Naive thymus-derived CD4-positive, alpha-beta T cell (primary cell): ENCODE measurements at regions not wholly inside any gene's neighbourhood (a gene's known extent, or its start where the extent isn't known, plus 50 kb on each side); places are given as distances from the start of the nearest gene placed in this dataset.

Experiments
- ATAC-seq: fragments of 150-1000 bp; cut with Tn5 transposase; 2 replicates; pipeline ENCODE4 v1.10.0; 2021; ENCODE audit warnings: mild to moderate bottlenecking, moderate library complexity
- CTCF ChIA-PET: fragments of 350-600 bp; sonication (Branson Sonifier 250); formaldehyde crosslinking; loops from one replicate; lab custom pipeline; 2021; ENCODE audit warnings: antibody characterized with exemption; lab: Charles Lee
- POLR2A ChIA-PET: fragments of 350-600 bp; sonication (Branson Sonifier 250); formaldehyde crosslinking; loops from one replicate; lab custom pipeline; 2021; ENCODE audit warnings: antibody characterized with exemption, inconsistent platforms; lab: Charles Lee
- DNase-seq, 9 donors: peaks; one replicate each; pipeline versions ENCODE4 v3.0.0 to v3.0.0-alpha.2; 2020 to 2022; ENCODE audit warnings: mixed read lengths in 1 of 9
- H3K27ac ChIP-seq: one replicate; pipeline ENCODE4 v1.7.0; 2013; ENCODE audit warnings: mild to moderate bottlenecking, low read depth, low read length, moderate library complexity
- H3K27me3 ChIP-seq, 2 donors: one replicate each; pipeline ENCODE4 v1.7.0; 2013; ENCODE audit warnings: low read length in 2 of 2, mild to moderate bottlenecking in 2 of 2, moderate library complexity in 2 of 2; ENCODE audit not compliant: control insufficient read depth in 2 of 2, insufficient read depth in 2 of 2
- H3K36me3 ChIP-seq, 3 experiments: 1 replicate in 2 of 3; 2 replicates in 1 of 3; pipeline ENCODE4 v1.7.0; 2013; ENCODE audit warnings: low read length in 3 of 3, mild to moderate bottlenecking in 3 of 3, moderate library complexity in 1 of 3; ENCODE audit not compliant: insufficient read depth in 3 of 3, control insufficient read depth in 2 of 3
- H3K4me1 ChIP-seq, 2 donors: one replicate each; pipeline ENCODE4 v1.7.0; 2013; ENCODE audit warnings: low read length in 2 of 2, mild to moderate bottlenecking in 2 of 2, moderate library complexity in 1 of 2; ENCODE audit not compliant: control insufficient read depth in 2 of 2, insufficient read depth in 2 of 2
- H3K4me3 ChIP-seq: 2 replicates; pipeline ENCODE4 v1.7.0; 2013; ENCODE audit warnings: mild to moderate bottlenecking, low read length
- H3K9me3 ChIP-seq, 3 experiments: 1 replicate in 2 of 3; 2 replicates in 1 of 3; pipeline ENCODE4 v1.7.0; 2013; ENCODE audit warnings: low read length in 3 of 3; ENCODE audit not compliant: control insufficient read depth in 2 of 3
- H3K27ac Mint-ChIP-seq, 9 donors: one replicate each; pipeline ENCODE4 v1.8.0; 2020 to 2022; ENCODE audit warnings: mixed read lengths in 9 of 9, mild to moderate bottlenecking in 8 of 9, moderate library complexity in 5 of 9, inconsistent platforms in 2 of 9
- H3K27me3 Mint-ChIP-seq, 5 donors: one replicate each; pipeline ENCODE4 v1.8.0; 2021 to 2022; ENCODE audit warnings: mixed read lengths in 5 of 5, mild to moderate bottlenecking in 1 of 5
- H3K36me3 Mint-ChIP-seq, 5 donors: one replicate each; pipeline ENCODE4 v1.8.0; 2020 to 2022; ENCODE audit warnings: mixed read lengths in 5 of 5, mild to moderate bottlenecking in 3 of 5, inconsistent platforms in 1 of 5
- H3K4me1 Mint-ChIP-seq, 7 donors: one replicate each; pipeline ENCODE4 v1.8.0; 2020 to 2022; ENCODE audit warnings: mixed read lengths in 7 of 7, mild to moderate bottlenecking in 3 of 7, inconsistent platforms in 1 of 7
- H3K4me3 Mint-ChIP-seq, 10 donors: one replicate each; pipeline ENCODE4 v1.8.0; 2020 to 2022; ENCODE audit warnings: mild to moderate bottlenecking in 10 of 10, mixed read lengths in 10 of 10, moderate library complexity in 6 of 10, inconsistent platforms in 2 of 10
- H3K9me3 Mint-ChIP-seq, 11 donors: one replicate each; pipeline ENCODE4 v1.8.0; 2020 to 2022; ENCODE audit warnings: mixed read lengths in 11 of 11, mild to moderate bottlenecking in 4 of 11, inconsistent platforms in 1 of 11, moderate library complexity in 1 of 11
- intact Hi-C, 2 donors: fragments of 100-400 bp; cut with micrococcal nuclease; formaldehyde crosslinking; loops; one replicate each; pipeline ENCODE4 v1.15.1; 2023

- H3K36me3 Mint-ChIP-seq, result peaks cover 0 to 34% (median 0%) of the 10 kb centered on the region in 5 donors
- no peak for DNase-seq
- CTCF ChIA-PET, result no interaction called here
- no peaks in the 10 kb centered on the region for H3K27me3 ChIP-seq
- POLR2A ChIA-PET, result no interaction called here
- no peaks in the 10 kb centered on the region for H3K36me3 ChIP-seq
- no peak overlapping the region for H3K4me3 Mint-ChIP-seq
- H3K27ac ChIP-seq, result no peak overlapping the region
- intact Hi-C loops, result loop anchor here (2.0 to 10.0 kb wide), 2 partner anchors 15 to 457 kb away; no protein-coding TSS in a partner anchor
- no peak for ATAC-seq
- peaks cover 0 to 17% (median 0%) of the 10 kb centered on the region in 7 donors for H3K4me1 Mint-ChIP-seq
- H3K4me3 ChIP-seq, result no peak overlapping the region
- no peaks in the 10 kb centered on the region for H3K9me3 ChIP-seq
- H3K4me1 ChIP-seq, result no peaks in the 10 kb centered on the region
- peaks cover 0 to 4% (median 0%) of the 10 kb centered on the region in 5 donors for H3K27me3 Mint-ChIP-seq
- H3K27ac Mint-ChIP-seq, result no peak overlapping the region
- H3K9me3 Mint-ChIP-seq, result peaks cover 0 to 9% (median 0%) of the 10 kb centered on the region in 11 donors
Measured at GRCh38 chr1:199081739-199082138, 442.9 kb downstream of the PTPRC start.

GRCh38 chr1:199082778-199083389 lies 444.0 kb downstream of the PTPRC start:
- H3K27me3 Mint-ChIP-seq, result peaks cover 0 to 4% (median 0%) of the 10 kb centered on the region in 5 donors
- ChIA-PET CTCF (interaction anchor here (0.6 kb wide), 1 partner anchor 200 kb away, joined by 4 read pairs; no protein-coding TSS in a partner anchor), POLR2A (interaction anchor here (0.7 kb wide), 1 partner anchor 126 kb away, joined by 3 read pairs; no protein-coding TSS in a partner anchor)
- intact Hi-C loops, result loop anchor here in 1 of 2 donors (10.0 kb wide), 1 partner anchor 458 kb away; no protein-coding TSS in a partner anchor
- H3K9me3 Mint-ChIP-seq, result peaks cover 0 to 12% (median 0%) of the 10 kb centered on the region in 11 donors
- Histone ChIP-seq H3K4me1 (no peaks in the 10 kb centered on the region), H3K36me3 (no peaks in the 10 kb centered on the region), H3K27me3 (no peaks in the 10 kb centered on the region), H3K27ac (no peak overlapping the region), H3K9me3 (no peaks in the 10 kb centered on the region), H3K4me3 (no peak overlapping the region)
- H3K4me1 Mint-ChIP-seq, result peaks cover 0 to 24% (median 2%) of the 10 kb centered on the region in 7 donors
- no peak overlapping the region for H3K27ac Mint-ChIP-seq
- H3K4me3 Mint-ChIP-seq, result no peak overlapping the region
- DNase-seq (no peak), ATAC-seq (no peak)
- H3K36me3 Mint-ChIP-seq, result peaks cover 0 to 38% (median 0%) of the 10 kb centered on the region in 5 donors

DNA sequence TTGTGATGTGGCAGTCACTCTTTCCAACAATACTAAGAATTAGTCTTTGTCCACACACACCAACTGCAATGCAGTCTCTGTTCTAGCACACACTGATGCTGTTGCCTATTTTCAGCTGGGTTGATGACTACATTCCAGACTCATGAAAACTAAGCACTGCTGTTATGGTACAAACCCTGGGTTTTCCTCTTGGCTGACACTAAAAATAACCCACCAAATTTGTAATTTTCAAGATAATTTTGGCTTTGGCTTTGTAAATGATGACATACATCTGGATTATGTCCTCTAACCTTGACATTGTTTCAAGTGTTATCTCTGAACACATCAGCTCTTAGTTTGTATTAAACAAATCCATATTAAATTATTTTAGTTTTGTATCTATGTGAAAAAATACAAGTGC lies 444.8 kb downstream of the PTPRC start:
- ATAC-seq (no peak), DNase-seq (no peak)
- H3K27ac ChIP-seq, result no peak overlapping the region
- no peak overlapping the region for H3K4me3 Mint-ChIP-seq
- peaks cover 0 to 30% (median 4%) of the 10 kb centered on the region in 7 donors for H3K4me1 Mint-ChIP-seq
- ChIA-PET POLR2A (no interaction called here), CTCF (no interaction called here)
- no peaks in the 10 kb centered on the region for H3K27me3 ChIP-seq
- peaks cover 0 to under 1% of the 10 kb centered on the region in 2 donors for H3K4me1 ChIP-seq
- no peak overlapping the region for H3K4me3 ChIP-seq
- H3K27ac Mint-ChIP-seq, result no peak overlapping the region
- no peaks in the 10 kb centered on the region for H3K36me3 ChIP-seq
- H3K27me3 Mint-ChIP-seq, result peaks cover 0 to 4% (median 0%) of the 10 kb centered on the region in 5 donors
- intact Hi-C loops, result loop anchor here in 1 of 2 donors (10.0 kb wide), 1 partner anchor 459 kb away; no protein-coding TSS in a partner anchor
- H3K36me3 Mint-ChIP-seq, result peaks cover 0 to 38% (median 0%) of the 10 kb centered on the region in 5 donors
- H3K9me3 ChIP-seq, result no peaks in the 10 kb centered on the region
- peaks cover 0 to 13% (median 0%) of the 10 kb centered on the region in 11 donors for H3K9me3 Mint-ChIP-seq

DNA sequence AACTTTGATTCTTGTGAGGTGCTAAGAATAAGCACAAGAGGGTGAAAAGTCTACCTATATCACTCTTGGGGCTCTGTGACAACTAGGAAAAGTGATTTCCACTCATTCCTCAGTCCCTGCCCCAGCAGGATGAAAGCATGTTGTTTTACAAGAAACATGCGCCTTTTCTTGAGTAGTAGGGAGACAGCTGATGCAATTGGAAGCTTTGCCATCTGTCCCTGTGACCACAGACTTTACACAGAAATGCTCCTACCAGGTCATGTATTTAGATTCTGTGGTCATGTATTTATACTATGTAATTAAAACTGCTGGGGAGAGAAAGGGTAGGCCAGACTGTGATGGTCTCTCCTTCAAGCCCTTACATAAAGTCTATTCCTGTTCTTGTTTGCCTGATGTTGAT lies 445.5 kb downstream of the PTPRC start:
- no peaks in the 10 kb centered on the region for H3K9me3 ChIP-seq
- no peaks in the 10 kb centered on the region for H3K36me3 ChIP-seq
- no peak overlapping the region for H3K4me3 ChIP-seq
- no peak for ATAC-seq
- no peak overlapping the region for H3K4me3 Mint-ChIP-seq
- peaks cover 0 to 40% (median 0%) of the 10 kb centered on the region in 5 donors for H3K36me3 Mint-ChIP-seq
- intact Hi-C loops, result loop anchor here in 1 of 2 donors (10.0 kb wide), 1 partner anchor 459 kb away; no protein-coding TSS in a partner anchor
- peaks cover 2 to 6% of the 10 kb centered on the region in 2 donors for H3K4me1 ChIP-seq
- no peak for DNase-seq
- CTCF ChIA-PET, result no interaction called here
- H3K27me3 Mint-ChIP-seq, result peaks cover 0 to 4% (median 0%) of the 10 kb centered on the region in 5 donors
- peaks cover 0 to 13% (median 0%) of the 10 kb centered on the region in 11 donors for H3K9me3 Mint-ChIP-seq
- no peaks in the 10 kb centered on the region for H3K27me3 ChIP-seq
- H3K4me1 Mint-ChIP-seq, result peaks cover 0 to 36% (median 7%) of the 10 kb centered on the region in 7 donors
- H3K27ac Mint-ChIP-seq, result no peak overlapping the region
- H3K27ac ChIP-seq, result no peak overlapping the region
- POLR2A ChIA-PET, result no interaction called here

DNA sequence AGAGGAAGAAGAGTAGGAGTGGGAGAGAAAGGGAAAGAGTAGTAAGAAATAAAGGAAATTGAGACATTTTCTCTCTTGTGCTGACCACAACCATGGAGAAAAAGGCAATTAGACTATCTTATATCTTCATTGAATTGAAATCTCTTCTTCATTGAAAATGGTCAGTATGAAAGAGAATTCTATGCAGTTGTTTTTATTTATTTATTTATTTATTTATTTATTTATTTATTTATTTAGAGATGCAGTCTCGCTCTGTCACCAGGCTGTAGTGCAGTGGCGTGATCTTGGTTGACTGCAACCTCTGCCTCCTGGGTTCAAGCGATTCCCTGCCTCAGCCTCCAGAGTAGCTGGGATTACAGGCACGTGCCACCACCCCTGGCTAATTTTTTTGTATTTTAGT lies 447.1 kb downstream of the PTPRC start:
- H3K4me3 ChIP-seq, result no peak overlapping the region
- Mint-ChIP-seq H3K4me3 (no peak overlapping the region), H3K9me3 (peaks cover 0 to 13% (median 0%) of the 10 kb centered on the region in 11 donors), H3K4me1 (peaks cover 0 to 46% (median 18%) of the 10 kb centered on the region in 7 donors), H3K27me3 (peaks cover 0 to 4% (median 0%) of the 10 kb centered on the region in 5 donors), H3K27ac (peak overlapping the region in 1 of 9 donors; percentile 2), H3K36me3 (peaks cover 0 to 38% (median 0%) of the 10 kb centered on the region in 5 donors)
- H3K36me3 ChIP-seq, result no peaks in the 10 kb centered on the region
- peaks cover 10 to 20% of the 10 kb centered on the region in 2 donors for H3K4me1 ChIP-seq
- ChIA-PET POLR2A (no interaction called here), CTCF (interaction anchor here (1.1 kb wide), 1 partner anchor 30 kb away, joined by 4 read pairs; no protein-coding TSS in a partner anchor)
- ATAC-seq, result no peak
- no peak for DNase-seq
- H3K27ac ChIP-seq, result no peak overlapping the region
- H3K9me3 ChIP-seq, result no peaks in the 10 kb centered on the region
- intact Hi-C loops, result loop anchor here (5.0 to 10.0 kb wide), 2 partner anchors 149 to 461 kb away; no protein-coding TSS in a partner anchor
- no peaks in the 10 kb centered on the region for H3K27me3 ChIP-seq

DNA sequence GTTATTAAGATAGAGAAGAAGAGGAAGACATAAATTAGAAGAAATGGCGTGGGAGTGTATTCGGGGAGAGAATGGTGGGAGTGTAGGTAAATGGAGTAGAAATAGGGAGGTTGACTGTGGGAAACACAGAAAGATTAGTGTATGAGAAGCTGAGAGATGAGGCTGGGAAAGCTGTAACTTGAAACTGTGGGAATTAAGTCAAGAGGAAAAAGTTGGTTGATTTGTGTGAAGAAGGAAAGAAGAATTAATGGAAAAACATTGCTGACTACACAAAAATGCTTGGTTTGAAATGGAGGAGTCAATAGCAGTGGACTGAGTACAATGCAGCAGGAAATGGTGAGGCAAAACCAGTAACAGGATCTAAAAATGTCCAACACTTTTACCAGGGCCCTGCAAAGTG lies 448.3 kb downstream of the PTPRC start:
- intact Hi-C loops, result loop anchor here (5.0 to 10.0 kb wide), 2 partner anchors 150 to 462 kb away; no protein-coding TSS in a partner anchor
- Histone ChIP-seq H3K4me1 (peaks cover 10 to 21% of the 10 kb centered on the region in 2 donors), H3K27ac (no peak overlapping the region), H3K27me3 (no peaks in the 10 kb centered on the region), H3K36me3 (no peaks in the 10 kb centered on the region), H3K9me3 (no peaks in the 10 kb centered on the region), H3K4me3 (no peak overlapping the region)
- DNase-seq, result no peak
- POLR2A ChIA-PET, result no interaction called here
- H3K4me3 Mint-ChIP-seq, result no peak overlapping the region
- CTCF ChIA-PET, result no interaction called here
- peaks cover 0 to 46% (median 0%) of the 10 kb centered on the region in 5 donors for H3K36me3 Mint-ChIP-seq
- peaks cover 0 to 50% (median 19%) of the 10 kb centered on the region in 7 donors for H3K4me1 Mint-ChIP-seq
- peaks cover 0 to 4% (median 0%) of the 10 kb centered on the region in 5 donors for H3K27me3 Mint-ChIP-seq
- peaks cover 0 to 19% (median 0%) of the 10 kb centered on the region in 11 donors for H3K9me3 Mint-ChIP-seq
- no peak overlapping the region for H3K27ac Mint-ChIP-seq
- no peak for ATAC-seq
